ENCODE measurements at regions not wholly inside any gene's neighbourhood (a gene's known extent, or its start where the extent isn't known, plus 50 kb on each side); places are given as distances from the start of the nearest gene placed in this dataset.

DNA sequence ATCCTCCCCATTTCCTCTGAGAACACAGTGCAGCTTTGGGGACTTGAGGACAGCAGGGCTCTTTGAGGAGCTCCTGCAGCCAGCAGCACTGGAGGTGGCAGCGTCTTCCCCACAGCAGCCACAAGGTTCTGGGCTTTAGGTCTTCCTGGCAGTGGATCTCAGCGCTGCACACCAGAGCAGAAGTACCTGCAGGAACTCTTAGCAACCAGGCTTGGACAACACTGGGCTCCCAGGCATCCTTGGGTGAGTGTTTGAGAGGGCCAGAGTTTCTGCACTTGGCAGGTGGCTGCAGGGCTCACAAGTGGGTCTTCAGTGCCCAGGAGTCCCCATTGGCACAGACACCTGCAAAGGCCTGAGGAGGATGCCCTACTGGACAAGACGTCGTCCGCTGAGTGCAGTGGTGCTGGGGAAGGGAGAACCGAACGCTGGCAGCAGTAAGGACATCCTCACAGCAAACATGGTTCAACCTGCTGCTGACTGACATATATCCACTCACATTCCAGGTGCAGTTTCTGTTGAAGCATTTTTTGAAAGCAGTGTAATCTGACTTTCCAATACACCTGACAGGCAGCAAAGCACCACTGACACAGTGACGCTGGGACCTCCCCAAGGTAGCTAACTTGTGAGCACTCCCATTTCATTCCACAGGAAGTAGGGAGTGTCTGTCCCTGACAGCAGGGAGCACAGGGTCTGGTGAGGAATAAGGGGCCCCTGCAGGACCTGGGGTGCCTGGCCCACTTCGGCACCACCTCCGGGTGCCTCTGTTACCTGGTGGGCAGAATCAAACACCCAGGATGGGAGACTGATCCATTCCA lies 149.9 kb upstream of the COPS8 start:
- DNase-seq (ENCODE audit: low read depth) = no peak
- no peak overlapping the region for H3K4me3 ChIP-seq (replicated peaks; ENCODE audit: low read depth, low read length)
- TF ChIP-seq, protein P1, sequence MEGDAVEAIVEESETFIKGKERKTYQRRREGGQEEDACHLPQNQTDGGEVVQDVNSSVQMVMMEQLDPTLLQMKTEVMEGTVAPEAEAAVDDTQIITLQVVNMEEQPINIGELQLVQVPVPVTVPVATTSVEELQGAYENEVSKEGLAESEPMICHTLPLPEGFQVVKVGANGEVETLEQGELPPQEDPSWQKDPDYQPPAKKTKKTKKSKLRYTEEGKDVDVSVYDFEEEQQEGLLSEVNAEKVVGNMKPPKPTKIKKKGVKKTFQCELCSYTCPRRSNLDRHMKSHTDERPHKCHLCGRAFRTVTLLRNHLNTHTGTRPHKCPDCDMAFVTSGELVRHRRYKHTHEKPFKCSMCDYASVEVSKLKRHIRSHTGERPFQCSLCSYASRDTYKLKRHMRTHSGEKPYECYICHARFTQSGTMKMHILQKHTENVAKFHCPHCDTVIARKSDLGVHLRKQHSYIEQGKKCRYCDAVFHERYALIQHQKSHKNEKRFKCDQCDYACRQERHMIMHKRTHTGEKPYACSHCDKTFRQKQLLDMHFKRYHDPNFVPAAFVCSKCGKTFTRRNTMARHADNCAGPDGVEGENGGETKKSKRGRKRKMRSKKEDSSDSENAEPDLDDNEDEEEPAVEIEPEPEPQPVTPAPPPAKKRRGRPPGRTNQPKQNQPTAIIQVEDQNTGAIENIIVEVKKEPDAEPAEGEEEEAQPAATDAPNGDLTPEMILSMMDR (IDR thresholded peaks at IDR 0.05; ENCODE audit: low read length, missing control alignments) = no peak

DNA sequence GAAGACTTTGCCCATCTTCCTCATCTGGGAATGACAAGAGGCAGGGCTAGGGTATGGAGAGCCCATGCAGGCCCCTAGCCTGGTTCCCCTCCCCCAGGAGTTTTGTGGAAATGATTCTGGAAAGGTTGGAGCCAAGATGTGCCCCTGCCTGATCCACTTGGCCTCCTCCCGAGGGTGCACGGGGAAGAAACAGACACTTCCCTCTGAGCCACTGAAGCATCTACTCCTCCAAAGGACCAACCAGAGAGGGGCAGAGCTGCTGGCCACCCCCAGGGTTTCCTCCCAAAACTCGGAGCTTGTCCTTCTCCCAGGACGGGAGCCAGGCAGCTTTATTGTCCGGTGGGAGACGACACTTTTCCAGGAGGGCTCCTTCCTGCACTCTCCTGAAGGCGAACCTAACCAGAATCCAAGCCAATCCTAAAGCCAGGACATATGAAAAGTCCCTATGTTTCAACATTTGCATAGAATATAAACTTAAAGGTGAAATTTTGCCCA lies 149.2 kb upstream of the COPS8 start:
- no peak overlapping the region for H3K4me3 ChIP-seq (replicated peaks; ENCODE audit: low read depth, low read length)
- DNase-seq (ENCODE audit: low read depth) = no peak
- TF ChIP-seq, protein P1 (IDR thresholded peaks at IDR 0.05; ENCODE audit: low read length, missing control alignments) = no peak

DNA sequence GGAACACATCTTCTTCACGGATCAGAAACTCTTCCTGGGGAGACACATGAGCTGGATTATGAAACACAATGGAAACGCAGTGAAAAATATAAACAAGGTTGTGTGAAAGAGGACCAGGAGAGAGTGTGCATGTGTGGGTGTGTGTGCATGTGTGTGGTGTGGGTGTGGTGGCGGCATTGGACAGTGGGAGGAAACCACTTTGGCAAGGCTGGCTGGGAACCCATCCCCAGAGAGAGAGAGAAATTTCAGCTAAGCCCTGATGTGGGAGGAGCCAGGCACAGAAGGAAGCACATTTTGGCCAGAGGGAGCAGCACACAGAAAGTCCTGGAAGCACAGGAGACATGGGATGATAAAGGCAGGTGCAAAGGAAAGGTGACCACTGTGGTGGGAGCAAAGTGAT lies 147.6 kb upstream of the COPS8 start:
- TF ChIP-seq, protein P1 (IDR thresholded peaks at IDR 0.05; ENCODE audit: low read length, missing control alignments) = no peak
- DNase-seq (ENCODE audit: low read depth) = no peak
- no peak overlapping the region for H3K4me3 ChIP-seq (replicated peaks; ENCODE audit: low read depth, low read length)

DNA sequence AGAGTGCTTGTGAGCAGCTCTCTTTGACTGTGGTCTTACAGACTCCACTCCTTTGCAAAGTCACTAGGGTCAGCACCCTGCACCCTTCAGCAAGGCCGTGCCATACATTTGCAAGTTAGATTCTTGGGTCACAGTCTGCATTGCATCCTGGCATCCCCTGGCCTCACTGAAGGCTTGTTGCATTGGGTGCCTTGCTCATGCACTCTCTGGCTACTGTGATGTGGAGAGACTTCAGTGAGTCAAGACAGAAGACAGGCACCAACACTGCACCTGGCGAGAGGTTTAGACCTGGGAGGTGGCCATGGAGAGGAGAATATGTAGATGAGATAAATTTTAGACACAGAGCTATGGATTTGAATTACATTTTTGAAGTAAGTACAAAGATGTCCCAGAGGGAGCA lies 146.4 kb upstream of the COPS8 start:
- no peak overlapping the region for H3K4me3 ChIP-seq (replicated peaks; ENCODE audit: low read depth, low read length)
- TF ChIP-seq, protein P1 (IDR thresholded peaks at IDR 0.05; ENCODE audit: low read length, missing control alignments) = no peak
- no peak for DNase-seq (ENCODE audit: low read depth)

DNA sequence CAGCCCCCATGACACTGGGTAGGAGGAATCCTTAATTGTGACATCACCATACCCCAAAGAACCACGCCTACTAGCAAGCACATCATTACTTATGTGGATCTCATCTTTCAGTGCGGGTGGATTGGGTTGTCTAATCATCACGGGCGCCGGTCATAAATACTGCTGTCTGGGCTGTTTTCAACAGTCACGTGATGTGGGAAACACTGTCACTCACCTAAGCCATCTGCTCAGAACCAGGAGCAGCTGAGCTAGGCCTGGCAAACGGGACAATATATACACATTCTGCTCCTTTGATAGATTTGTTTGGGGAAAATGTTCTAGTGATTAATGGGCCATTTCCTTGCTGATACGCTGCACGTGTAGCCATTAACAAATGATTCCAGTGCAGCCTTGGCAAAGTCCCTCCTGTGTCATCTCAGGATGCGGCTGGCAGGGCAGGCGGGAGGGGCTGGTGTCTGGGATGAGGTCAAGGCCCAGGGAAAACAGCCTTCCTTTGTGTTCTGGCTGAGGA lies 145.9 kb upstream of the COPS8 start:
- no peak for DNase-seq (ENCODE audit: low read depth)
- TF ChIP-seq, protein P1 (IDR thresholded peaks at IDR 0.05; ENCODE audit: low read length, missing control alignments) = no peak
- H3K4me3 ChIP-seq (replicated peaks; ENCODE audit: low read depth, low read length) = no peak overlapping the region

DNA sequence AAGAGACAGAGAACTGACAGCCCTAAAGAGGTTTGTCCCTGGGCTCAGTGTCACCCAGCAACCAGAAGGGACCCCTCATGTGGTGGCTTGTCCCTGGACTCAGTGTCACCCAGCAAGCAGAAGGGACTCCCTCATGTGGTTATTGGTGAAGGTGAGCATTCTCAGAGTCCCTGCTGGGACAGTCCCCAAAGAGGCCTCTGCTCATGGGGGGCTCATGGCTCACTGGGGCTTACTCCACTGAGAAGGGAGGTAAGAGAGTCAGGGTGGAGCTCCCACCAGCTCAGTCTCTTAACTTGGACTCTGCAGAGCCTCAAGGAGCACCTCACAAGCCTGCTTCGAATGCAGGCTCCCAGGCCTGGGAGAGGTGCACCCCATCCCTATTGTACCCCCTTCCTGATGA lies 145.2 kb upstream of the COPS8 start:
- H3K4me3 ChIP-seq (replicated peaks; ENCODE audit: low read depth, low read length) = no peak overlapping the region
- TF ChIP-seq, protein P1 (IDR thresholded peaks at IDR 0.05; ENCODE audit: low read length, missing control alignments) = no peak

More for the DNA sequence above, 145.2 kb upstream of the COPS8 start:
- DNase-seq (ENCODE audit: low read depth) = no peak

All from fibroblast of pulmonary artery (primary cell).